ENCODE measurements at regions not wholly inside any gene's neighbourhood (a gene's known extent, or its start where the extent isn't known, plus 50 kb on each side); places are given as distances from the start of the nearest gene placed in this dataset.

DNA sequence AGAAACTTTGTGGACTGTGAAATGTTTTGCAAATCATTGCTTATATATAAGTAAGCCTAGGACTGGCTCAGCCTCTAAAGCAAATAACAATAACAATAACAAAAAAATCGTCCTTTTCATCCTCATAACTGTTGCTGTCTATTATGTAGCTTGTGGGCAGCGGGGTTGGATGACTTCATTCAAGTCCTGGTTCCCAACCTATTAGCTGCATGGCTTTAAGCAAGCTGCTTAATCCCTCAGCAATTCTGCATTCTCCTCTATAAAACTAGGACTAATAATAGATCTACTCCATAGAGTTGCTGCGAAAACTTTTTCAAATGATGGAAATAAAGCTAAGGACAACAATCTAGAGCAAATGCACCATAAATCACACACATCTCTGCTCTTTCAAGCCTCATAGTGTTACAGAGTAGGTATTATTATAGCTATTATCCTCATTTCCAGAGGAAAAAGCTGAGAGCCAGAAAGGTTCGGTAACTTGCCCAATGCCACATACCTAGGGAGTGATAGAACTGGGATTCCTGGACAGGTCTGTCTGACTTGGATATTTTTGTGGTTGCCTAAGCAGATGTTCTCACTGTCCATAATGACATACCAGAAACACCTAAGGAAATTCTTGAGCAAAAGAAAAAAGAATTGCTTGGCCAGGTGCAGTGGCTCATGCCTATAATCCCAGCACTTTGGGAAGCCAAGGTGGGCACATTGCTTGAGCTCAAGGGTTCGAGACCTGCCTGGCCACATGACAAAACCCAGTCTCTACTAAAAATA, 98.8 kb upstream of the ADRA1B start:
- TF ChIP-seq GATA2 (IDR thresholded peaks at IDR 0.05; ENCODE audit: low read depth, low read length), result no peak
- no peak for TF ChIP-seq GATA3 (IDR thresholded peaks at IDR 0.05; ENCODE audit: low read depth, low read length)

All from SH-SY5Y (cell line).